Spleen (tissue), 7 donors: ENCODE measurements at regions not wholly inside any gene's neighbourhood (a gene's known extent, or its start where the extent isn't known, plus 50 kb on each side); places are given as distances from the start of the nearest gene placed in this dataset.

Experiments
- POLR2AphosphoS5 ChIP-seq, 3 donors: sonication (generic); formaldehyde crosslinking; IDR thresholded peaks; one replicate each; pipeline ENCODE4 v1.5.1; 2017; ENCODE audit warnings: antibody characterized with exemption in 3 of 3
- TF ChIP-seq, protein P1 (sequence below), 11 experiments: fragments of 200-600 bp in 7 of 11; fragments of 450-650 bp in 4 of 11; sonication (generic) in 4 of 11; IDR thresholded peaks in 8 of 11; conservative IDR thresholded peaks in 3 of 11; 1 replicate in 7 of 11; 2 replicates in 4 of 11; pipeline versions ENCODE4 v1.4.0 to v1.8.0; 2016 to 2021; ENCODE audit warnings: antibody characterized with exemption in 11 of 11, inconsistent platforms in 4 of 11, mild to moderate bottlenecking in 1 of 11
- donor health status: DM: no; HTN: no; CAD: no; lungs with moderate emphysema.
- donor health status: DM: no; HTN: no; CAD: no.
- donor health status: DM: no; HTN: no; CAD: no.

DNA sequence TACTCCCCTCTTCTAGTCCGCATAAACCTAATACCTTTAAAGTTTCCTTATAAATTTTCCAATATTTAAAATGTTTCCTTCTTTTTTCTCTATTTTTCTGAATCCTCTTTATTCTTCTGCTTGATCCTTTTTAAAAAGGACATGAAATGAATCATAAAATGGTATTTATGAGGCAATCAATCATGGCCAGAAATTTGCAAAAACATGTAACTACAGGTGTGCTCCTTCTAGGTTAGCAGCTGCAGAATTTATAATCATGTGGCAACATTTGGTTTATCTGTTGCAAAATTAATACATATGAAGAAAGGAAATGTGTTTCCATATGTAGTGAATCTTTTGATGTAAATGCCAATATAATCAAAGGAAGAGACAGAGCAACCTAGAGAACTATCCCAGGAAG is 1008.5 kb downstream of the ANKRD7 start:
- TF ChIP-seq, protein P1, sequence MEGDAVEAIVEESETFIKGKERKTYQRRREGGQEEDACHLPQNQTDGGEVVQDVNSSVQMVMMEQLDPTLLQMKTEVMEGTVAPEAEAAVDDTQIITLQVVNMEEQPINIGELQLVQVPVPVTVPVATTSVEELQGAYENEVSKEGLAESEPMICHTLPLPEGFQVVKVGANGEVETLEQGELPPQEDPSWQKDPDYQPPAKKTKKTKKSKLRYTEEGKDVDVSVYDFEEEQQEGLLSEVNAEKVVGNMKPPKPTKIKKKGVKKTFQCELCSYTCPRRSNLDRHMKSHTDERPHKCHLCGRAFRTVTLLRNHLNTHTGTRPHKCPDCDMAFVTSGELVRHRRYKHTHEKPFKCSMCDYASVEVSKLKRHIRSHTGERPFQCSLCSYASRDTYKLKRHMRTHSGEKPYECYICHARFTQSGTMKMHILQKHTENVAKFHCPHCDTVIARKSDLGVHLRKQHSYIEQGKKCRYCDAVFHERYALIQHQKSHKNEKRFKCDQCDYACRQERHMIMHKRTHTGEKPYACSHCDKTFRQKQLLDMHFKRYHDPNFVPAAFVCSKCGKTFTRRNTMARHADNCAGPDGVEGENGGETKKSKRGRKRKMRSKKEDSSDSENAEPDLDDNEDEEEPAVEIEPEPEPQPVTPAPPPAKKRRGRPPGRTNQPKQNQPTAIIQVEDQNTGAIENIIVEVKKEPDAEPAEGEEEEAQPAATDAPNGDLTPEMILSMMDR (IDR thresholded peaks at IDR 0.05 in 8 of 11, conservative IDR thresholded peaks at IDR 0.05 in 3 of 11) = no peak
- TF ChIP-seq POLR2AphosphoS5 (IDR thresholded peaks at IDR 0.05) = no peak
